Muscle of leg (tissue), 3 donors: ENCODE measurements at regions not wholly inside any gene's neighbourhood (a gene's known extent, or its start where the extent isn't known, plus 50 kb on each side); places are given as distances from the start of the nearest gene placed in this dataset.
"Not testable (repeated sequence)": the region's sequence is repeated elsewhere in the genome, so short reads cannot be mapped to it uniquely, and the experiment has no call there.

Source experiments
- DNase-seq: peaks from one replicate; pipeline ENCODE4 v3.0.0; 2013
- H3K27ac ChIP-seq: one replicate; pipeline ENCODE4 v1.5.1; 2013; ENCODE audit warnings: mild to moderate bottlenecking, low read length, control low read depth
- H3K27me3 ChIP-seq: one replicate; pipeline ENCODE4 v1.6.1; 2013; ENCODE audit warnings: low read length; ENCODE audit not compliant: control insufficient read depth, insufficient read depth
- H3K36me3 ChIP-seq: one replicate; pipeline ENCODE4 v1.6.1; 2013; ENCODE audit warnings: low read length; ENCODE audit not compliant: control insufficient read depth, insufficient read depth
- H3K4me1 ChIP-seq: one replicate; pipeline ENCODE4 v1.6.1; 2013; ENCODE audit warnings: low read length; ENCODE audit not compliant: control insufficient read depth, insufficient read depth
- H3K4me3 ChIP-seq: one replicate; pipeline ENCODE4 v1.5.1; 2013; ENCODE audit warnings: low read length, control low read depth
- H3K9me3 ChIP-seq: replicated peaks from 2 replicates; pipeline ENCODE4 v1.6.1; 2013; ENCODE audit warnings: low read depth, low read length; ENCODE audit not compliant: control insufficient read depth
- WGBS: methylation state at CpG from one replicate; pipeline ENCODE4 v1.1.5; 2013; ENCODE audit warnings: missing lambda C conversion rate; ENCODE audit not compliant: insufficient coverage; 5-methylcytosine and 5-hydroxymethylcytosine counted together

DNA sequence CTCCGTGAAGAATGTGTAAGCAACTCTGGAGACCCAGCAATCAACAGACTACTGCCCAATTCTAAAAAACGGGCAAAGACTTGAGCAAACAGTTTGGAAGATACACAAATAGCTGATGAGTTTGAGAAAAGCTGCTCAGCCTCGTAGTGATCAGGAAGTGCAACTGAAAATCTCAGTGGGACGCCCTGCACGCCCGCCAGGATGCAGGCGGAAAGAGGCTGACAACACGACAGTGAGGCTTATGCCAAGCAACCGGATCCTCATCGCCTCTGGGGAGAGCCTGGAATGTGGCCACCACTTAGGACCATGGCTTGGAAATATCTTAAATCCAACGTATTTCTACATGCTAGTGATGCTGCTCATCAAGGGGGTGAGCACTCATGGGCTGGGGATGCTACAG is 116.2 kb upstream of the FAM20C start:
- peaks cover 14% of the 10 kb centered on the region for H3K4me1 ChIP-seq
- no CpG with 5 or more reads among the region's 11 CpGs for WGBS
- not testable (repeated sequence) for H3K27ac ChIP-seq, H3K36me3 ChIP-seq, H3K9me3 ChIP-seq, H3K27me3 ChIP-seq, H3K4me3 ChIP-seq, DNase-seq

DNA sequence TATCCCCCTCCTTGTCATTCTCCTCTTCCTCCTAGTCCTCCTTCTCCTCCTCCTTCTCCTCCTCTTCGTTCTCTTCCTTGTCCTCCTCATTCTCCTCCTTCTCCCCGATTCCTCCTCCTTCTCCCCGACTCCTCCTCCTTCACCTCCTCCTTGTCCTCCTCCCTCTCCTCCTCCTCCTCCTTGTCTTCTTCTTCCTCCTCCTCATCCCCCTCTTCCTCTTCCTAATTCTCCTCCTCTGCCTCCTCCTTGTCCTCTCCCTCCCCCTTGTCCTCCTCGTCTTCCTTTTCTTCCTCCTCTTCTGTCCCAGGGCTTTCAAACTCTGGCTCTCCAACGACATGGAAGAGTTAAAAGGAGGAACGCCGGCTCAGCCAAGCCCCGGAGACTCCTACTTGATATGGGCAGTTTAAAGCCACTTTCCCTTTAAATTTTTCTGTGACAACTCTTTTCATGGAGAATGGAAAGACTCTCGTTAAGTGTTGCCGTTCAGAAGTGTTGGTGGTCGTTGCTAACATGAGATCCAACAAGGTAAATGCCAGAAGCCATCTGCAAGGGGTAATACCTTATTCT is 115.5 kb upstream of the FAM20C start:
- H3K27me3 ChIP-seq, H3K9me3 ChIP-seq, H3K27ac ChIP-seq, H3K36me3 ChIP-seq, DNase-seq, H3K4me3 ChIP-seq: not testable (repeated sequence)
- H3K4me1 ChIP-seq, result peaks cover 20% of the 10 kb centered on the region
- WGBS, result 40% methylated on average over 3 of the region's 11 CpGs

DNA sequence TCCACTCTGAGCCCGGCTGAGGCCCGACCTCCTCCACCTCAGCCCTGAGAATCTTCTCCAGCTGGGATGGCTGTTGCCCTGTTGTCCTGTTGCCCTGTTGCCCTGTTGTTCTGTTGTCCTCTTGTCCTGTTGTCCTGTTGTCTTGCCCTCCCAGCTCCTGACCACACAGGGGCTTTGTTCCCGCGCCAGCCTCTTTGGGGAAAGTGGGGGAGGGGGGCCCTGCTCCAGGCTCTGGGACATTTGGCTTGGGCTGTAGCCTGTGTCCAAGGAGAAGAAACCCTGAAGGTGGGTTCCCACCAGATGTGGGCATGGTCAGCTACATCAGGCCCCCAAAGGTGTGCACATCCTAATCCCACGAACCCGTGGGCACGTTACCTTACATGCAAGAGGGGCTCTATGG is 113.5 kb upstream of the FAM20C start:
- not testable (repeated sequence) for H3K9me3 ChIP-seq, H3K36me3 ChIP-seq, H3K27me3 ChIP-seq, DNase-seq, H3K27ac ChIP-seq, H3K4me3 ChIP-seq
- no CpG with 5 or more reads among the region's 7 CpGs for WGBS
- peaks cover 30% of the 10 kb centered on the region for H3K4me1 ChIP-seq

DNA sequence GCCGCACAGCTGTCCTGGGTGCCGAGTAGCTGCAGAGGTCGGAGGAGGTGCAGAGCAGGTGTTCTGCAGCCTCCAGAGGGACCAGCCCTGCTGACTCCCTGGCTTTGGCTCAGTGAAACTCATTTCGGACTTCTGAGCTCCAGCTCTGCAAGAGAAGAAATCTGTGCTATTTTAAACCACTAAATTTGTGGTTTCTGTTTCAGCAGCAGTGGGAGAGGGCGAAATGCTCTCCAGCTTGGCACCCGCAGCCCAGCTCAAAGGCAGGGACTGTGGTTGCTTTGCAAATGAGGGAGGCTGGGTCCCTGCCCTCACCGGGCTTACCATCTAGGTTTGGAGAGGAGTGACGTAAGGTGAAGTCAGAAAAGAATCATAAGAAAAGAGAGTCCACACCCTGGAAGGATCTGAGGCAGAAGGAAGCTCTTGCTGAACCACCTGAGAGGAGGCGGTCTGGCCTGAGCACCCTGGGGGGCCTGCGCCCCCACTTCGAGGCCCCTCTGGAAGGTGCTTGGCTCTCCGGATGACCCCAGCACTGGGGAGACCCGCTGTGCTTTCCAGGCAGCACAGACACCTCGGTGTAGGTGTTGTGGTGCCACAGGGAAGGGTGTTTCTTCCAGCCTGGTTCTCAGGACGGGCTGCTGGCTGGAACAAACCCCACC is 112.8 kb upstream of the FAM20C start:
- not testable (repeated sequence) for H3K27ac ChIP-seq, H3K27me3 ChIP-seq, H3K36me3 ChIP-seq, DNase-seq, H3K4me3 ChIP-seq, H3K9me3 ChIP-seq
- 72% methylated on average over 5 of the region's 15 CpGs for WGBS
- H3K4me1 ChIP-seq, result peaks cover 30% of the 10 kb centered on the region

DNA sequence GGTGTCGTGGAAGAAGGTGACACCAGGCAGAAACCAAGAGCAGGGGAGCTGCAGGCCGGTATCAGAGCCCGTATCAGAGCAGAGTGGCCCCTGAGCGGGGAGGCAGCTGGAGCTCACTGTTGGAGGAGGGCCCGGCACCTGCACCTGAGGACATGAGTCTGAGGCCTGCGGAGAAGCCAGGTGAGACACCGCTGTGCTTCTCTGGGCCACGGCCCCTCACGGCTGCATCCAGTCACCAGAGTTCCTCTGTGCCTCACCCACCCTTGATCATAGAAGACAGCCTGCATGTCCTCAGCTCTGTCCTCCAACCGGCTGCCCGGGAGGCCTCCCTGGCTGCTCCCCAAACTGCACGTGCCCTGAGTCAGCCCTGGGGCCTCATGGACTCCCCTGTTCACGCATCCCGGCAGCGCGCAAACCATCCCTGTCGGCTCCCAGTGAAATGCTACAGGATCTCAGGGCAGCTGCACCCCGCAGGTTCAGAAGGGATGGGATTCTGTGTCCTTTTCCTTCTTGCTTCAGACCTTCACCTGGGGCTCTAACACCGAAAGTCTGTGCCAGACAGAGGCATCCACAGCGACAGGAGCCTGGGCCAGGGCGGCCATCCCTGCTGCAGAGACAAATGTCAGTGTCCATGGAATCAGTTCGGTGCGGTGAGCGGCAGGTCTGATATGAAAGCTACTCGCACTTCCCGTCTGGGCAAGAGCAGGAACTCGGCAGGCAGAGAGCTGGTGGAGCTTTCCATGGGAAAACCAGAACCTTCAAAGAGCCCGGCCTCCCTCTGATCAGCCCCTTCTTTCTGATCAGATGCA is 111.9 kb upstream of the FAM20C start:
- Histone ChIP-seq H3K4me1 (peaks cover 33% of the 10 kb centered on the region), H3K27me3 (no peaks in the 10 kb centered on the region), H3K4me3 (no peak overlapping the region), H3K27ac (no peak overlapping the region), H3K36me3 (no peaks in the 10 kb centered on the region), H3K9me3 (no peaks in the 10 kb centered on the region)
- no peak for DNase-seq
- 78% methylated on average over 27 of the region's 28 CpGs for WGBS

DNA sequence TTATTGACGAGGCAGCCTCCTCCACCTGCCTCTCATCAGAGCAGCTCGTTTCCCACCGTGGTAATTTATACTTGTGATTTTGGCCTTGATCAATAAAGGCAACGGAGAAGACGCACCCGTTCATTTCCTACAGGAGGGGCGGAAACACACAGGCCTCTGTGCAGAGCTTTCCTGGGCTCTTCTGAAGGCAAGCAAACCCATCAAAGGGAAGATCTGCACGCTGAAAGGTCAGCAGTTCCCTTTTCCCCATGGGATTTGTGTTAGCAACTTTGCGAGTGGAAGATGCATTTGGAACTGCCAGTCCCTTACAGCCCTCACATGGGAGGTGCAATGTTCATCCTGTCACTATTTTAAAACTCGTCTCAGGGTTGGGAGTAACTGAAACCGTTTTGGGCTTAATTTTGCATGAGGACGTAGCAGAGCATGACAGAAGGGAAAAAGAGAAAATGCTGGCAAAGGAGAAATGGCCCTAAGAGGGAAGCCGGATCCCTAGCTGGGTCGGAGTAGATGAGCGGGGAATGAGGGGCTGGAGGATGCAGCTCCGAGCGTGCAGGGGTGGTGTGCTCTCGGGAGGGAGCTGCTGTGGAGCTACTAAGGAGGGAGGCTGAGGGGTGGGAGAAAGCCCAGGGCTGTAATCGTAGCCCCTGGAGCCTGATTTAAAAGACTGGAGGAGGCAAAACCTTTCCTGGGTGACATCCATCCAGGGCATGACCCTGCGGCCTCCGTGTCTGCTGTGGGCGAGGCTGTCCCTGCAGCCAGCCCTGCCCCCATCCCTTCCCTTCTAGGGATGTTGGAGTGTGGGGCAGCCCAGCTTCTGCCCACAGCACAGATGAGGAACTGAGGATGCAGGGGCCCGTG is 111.1 kb upstream of the FAM20C start:
- Histone ChIP-seq H3K9me3 (no peaks in the 10 kb centered on the region), H3K27ac (no peak overlapping the region), H3K27me3 (no peaks in the 10 kb centered on the region), H3K36me3 (no peaks in the 10 kb centered on the region), H3K4me1 (peaks cover 41% of the 10 kb centered on the region), H3K4me3 (no peak overlapping the region)
- peak; percentile 54 for DNase-seq
- 49% methylated on average over 13 of the region's 23 CpGs for WGBS

DNA sequence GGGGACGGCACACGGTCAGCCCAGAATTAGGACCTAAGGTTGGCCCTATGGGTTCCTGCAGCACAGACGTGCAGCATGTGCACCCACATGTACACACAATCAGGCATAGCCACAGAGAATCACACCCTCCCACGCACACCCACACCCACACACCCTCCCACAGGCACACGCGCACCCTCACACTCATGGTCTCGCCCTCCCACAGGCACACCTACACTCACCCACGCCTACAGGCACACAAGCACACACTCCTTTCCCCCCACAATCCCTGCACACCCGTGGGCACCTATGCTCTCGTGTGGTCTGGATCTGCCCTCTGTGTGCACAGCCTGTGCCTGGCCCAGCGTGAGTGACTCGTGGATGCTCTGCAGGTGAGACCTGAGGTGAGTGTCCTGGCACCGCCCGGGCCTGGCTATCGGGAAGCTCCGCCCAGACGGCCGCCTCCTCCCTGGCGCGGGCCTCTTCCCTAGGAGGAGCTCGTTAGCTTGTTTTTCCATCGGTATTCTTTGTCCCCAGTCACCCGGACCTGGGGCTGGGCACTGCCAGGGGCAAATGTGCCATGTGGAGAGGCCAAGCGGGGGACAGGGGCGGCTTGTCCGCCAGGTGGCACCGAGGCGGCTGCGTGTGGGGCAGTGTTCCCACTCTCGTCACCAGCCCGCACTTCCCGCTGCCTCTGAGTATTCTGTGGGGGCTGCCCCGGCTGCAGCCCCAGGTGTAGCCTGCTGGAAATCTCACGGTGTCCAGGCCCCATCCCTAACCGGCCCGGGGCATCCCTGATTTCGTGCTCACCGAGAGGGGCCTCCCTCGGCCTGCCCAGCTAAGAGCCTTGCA is 110.2 kb upstream of the FAM20C start:
- Histone ChIP-seq H3K9me3 (no peaks in the 10 kb centered on the region), H3K4me3 (no peak overlapping the region), H3K27me3 (peaks cover 2% of the 10 kb centered on the region), H3K4me1 (peaks cover 50% of the 10 kb centered on the region), H3K36me3 (no peaks in the 10 kb centered on the region), H3K27ac (no peak overlapping the region)
- DNase-seq, result no peak
- 70% methylated on average over 34 of the region's 39 CpGs for WGBS

DNA sequence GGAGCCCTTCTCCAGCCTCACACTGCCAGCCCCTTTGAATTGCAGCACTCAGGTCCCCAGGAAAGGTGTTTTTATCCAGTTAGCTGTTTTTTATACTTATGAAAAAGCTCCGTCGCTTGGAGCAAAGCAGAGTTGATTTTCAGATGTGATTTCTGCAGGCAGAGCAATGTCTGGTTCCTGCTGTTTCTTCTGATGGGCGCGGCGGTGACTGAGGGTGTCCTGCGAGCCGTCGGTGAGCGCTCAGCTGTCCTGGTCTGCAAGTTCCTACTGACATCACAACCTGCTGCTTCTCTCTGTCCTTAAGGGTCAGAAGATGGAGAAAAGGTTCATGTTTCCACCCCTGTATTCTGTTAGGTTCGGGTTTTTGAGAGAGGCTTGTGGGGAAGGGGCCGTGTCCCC is 109.6 kb upstream of the FAM20C start:
- DNase-seq, result no peak
- peaks cover 2% of the 10 kb centered on the region for H3K27me3 ChIP-seq
- peaks cover 56% of the 10 kb centered on the region for H3K4me1 ChIP-seq
- H3K27ac ChIP-seq, result no peak overlapping the region
- no peaks in the 10 kb centered on the region for H3K9me3 ChIP-seq
- H3K36me3 ChIP-seq, result no peaks in the 10 kb centered on the region
- H3K4me3 ChIP-seq, result no peak overlapping the region
- WGBS, result 75% methylated on average over 5 of the region's 11 CpGs

DNA sequence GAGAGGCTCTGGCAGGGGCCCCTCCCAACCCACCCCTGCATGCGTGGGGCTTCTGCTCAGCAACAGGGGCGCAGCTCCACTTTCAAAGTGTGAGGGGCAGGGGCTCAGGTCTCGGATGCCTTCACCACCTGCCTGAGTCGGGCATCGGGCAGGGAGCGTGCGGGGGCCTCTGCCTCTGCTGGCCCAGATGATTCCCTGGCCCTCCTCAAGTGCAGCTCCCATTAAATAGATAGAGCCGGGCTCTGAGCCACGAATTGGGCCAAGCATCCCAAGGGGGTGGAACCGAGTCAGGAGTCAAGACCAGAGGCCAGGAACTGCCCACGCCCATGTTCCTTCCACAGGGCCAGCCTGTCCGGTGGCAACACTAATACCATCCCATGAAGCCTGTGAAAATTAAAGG is 108.9 kb upstream of the FAM20C start:
- 77% methylated on average over 10 of the region's 12 CpGs for WGBS
- H3K4me3 ChIP-seq, result no peak overlapping the region
- peaks cover 62% of the 10 kb centered on the region for H3K4me1 ChIP-seq
- H3K9me3 ChIP-seq, result no peaks in the 10 kb centered on the region
- H3K27me3 ChIP-seq, result peaks cover 2% of the 10 kb centered on the region
- no peaks in the 10 kb centered on the region for H3K36me3 ChIP-seq
- H3K27ac ChIP-seq, result no peak overlapping the region
- no peak for DNase-seq
